Retina (tissue), 1 donor: ENCODE measurements at regions not wholly inside any gene's neighbourhood (a gene's known extent, or its start where the extent isn't known, plus 50 kb on each side); places are given as distances from the start of the nearest gene placed in this dataset.
A peak's percentile ranks its signal among the peaks of the same experiment; 100 is the strongest.

Experiments used
- DNase-seq: peaks from one replicate; pipeline ENCODE4 v3.0.0-alpha.2; 2016

GRCh38 chr20:60331688-60332300 lies 373.6 kb downstream of the CDH26 start:
- DNase-seq = no peak

GRCh38 chr20:60332523-60332922 lies 374.3 kb downstream of the CDH26 start:
- no peak for DNase-seq

DNA sequence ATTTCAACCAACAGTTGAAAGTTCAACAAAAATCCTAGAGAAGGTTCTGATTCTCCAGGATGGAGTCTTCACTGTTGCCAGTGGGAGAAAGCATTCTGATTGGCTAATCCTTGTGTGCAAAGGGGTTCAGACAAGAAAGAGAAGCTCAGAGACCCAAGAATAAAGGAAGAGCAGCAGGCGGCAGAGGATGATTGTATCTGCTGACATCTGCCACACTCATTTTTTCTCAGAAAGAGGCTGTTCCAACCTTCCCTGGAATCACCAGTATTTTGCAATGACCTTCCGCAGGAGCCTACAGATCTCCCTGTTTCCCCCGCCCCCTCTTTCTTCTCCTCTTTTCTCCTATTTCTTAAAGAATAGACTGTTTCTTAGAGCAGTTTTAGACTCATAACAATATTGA lies 376.7 kb downstream of the CDH26 start:
- DNase-seq = no peak

- DNase-seq = no peak
These were observed 380.3 kb downstream of the CDH26 start for GRCh38 chr20:60338556-60338955.

- no peak for DNase-seq
These were observed 381.5 kb downstream of the CDH26 start for GRCh38 chr20:60339738-60340137.

DNA sequence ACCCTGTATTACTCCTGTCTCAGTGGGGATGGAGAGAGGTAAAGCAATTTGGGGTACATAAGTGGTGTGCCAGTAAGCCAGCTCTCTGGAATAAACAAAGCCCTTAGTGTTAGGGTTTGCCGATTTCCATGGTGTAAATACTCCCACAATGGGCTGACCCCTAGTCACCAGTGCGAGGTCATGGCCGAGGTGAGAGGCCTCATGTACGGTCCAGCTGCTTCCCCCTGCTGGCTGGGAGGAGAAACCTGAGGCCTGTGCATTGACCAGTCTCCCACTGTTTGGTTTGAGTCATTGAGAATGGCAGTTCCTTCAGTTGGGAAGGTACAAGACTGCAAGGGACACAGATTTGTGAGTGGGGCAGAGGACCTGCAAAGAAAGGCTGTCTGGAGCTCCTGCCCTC lies 382.0 kb downstream of the CDH26 start:
- no peak for DNase-seq

- DNase-seq = no peak
These were observed 382.8 kb downstream of the CDH26 start for GRCh38 chr20:60341062-60341461.

- DNase-seq = no peak
These were observed 386.9 kb downstream of the CDH26 start for GRCh38 chr20:60345106-60345505.

DNA sequence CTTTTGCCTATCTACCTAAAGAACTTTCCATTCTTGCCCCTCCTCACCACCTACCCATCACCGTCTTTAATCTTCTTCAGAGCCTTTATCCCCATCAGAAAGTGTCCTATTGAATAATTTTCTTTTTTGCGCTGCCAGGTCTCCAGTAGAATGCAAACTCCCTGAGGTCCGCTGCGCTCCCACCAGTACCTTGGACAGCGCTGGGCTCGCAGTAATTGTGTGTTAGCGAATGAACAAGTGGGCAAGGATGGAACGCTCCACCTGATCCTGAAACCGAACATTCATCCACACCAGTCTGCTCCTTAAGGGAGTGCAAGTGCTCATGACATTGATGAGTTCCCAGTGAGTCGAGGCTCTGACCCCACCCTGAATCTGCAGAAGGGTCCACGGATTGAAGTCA lies 391.2 kb downstream of the CDH26 start:
- DNase-seq = no peak

- no peak for DNase-seq
These were observed 393.8 kb downstream of the CDH26 start for GRCh38 chr20:60352017-60352416.

GRCh38 chr20:60352596-60352995 lies 394.4 kb downstream of the CDH26 start:
- no peak for DNase-seq

- no peak for DNase-seq
These were observed 395.9 kb downstream of the CDH26 start for GRCh38 chr20:60354024-60354580.

DNA sequence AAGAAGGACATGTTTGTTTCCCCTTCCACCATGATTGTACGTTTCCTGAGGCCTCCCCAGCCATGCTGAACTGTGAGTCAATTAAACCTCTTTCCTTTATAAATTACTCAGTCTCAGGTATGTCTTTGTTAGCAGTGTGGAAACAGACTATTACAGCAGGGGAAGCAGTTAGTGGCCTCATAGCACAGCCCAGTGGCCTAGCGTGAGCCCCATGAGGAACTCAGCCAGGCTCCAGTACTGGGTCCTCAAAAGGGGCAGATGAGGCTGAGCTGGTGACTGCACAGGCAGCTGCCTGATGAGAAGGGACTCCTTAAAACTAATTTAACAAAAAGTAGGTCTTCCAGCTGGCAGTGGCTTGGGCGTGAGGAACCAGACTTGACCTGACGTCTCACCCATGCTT lies 399.9 kb downstream of the CDH26 start:
- DNase-seq = no peak

DNA sequence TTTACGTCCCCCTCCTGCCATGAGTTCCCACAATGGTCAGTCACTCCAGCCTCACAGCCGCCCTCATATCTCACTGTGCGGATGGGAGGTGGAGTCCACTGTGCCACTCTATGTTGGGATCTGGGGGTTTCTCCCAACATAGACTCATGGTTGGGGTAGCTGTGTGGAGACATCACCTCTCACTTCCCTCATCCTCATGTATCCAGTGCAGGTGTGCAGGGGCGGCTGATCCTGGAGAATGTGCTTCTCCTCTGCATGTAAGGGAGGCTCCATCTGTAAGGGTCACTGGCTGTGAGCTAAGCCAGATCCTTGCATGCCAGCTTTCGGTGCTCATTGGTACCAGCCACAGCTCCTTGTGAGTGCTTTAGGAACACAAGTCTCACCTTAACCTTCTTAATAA lies 400.8 kb downstream of the CDH26 start:
- DNase-seq = no peak

DNA sequence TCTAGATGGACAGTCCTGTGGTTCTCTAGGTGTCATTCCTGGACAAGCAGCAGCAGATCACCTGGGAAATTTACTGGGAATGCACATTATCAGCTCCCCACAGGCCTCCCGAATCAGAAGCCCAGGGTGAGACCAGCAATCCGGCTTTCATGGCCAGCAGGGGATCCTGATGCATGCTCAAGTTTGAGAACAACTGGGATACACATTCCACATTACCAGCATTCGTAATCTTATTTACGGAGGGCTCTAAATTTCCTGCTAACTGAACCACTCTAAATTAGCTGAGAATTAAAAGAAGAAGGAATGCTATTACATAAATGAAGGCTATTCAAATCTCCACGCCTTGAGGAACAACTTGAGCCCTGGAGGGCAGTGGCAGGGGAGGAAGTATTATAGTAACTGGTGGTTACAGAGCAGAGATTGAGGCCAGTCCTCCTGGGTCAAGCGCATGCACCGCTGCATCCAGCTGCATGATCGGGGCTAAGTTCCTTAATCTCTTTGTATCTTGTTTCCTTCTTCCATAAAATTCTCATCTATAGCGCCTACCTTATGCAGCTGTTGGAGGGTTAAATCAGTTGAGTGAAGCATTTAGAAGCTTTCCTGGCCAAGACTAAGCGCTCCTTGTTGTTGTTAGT lies 403.7 kb downstream of the CDH26 start:
- DNase-seq = peak; percentile 34

DNA sequence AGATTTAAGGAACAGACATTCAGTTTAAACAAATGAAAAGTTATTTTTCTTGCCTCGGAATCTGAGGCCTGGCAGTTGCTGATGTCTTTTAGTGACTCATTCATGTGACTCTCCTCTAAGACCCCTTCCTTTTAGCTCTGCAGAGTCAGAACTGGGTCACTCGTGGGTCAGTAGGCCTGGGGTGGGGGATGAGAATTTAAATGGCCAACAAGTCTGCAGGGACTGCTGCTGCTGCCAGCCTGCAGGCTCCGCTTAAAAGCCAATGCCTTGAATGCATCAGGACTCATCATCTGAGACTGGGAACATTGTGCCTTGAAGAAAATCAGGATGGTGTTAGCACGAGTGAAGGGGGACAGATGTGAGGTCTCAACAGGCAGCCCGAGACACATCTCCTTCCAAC lies 404.3 kb downstream of the CDH26 start:
- peak; percentile 65 for DNase-seq

DNA sequence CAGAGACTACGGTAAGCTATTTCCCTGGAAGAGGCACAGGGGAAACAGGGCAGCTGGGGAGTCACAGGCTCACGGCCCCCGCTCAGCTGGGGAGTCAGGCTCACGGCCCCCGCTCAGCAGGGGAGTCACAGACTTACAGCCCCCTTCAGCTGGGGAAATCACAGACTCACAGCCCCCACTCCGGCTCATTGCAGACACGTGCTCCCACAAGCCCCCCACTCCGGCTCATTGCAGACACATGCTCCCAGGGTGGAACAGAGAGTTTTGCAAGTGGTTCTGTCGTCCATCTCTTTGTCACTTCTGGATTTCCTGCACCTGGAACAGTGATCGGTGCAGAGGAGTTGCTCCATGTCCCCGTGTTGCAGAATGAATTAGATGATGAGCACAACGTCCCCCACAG lies 405.5 kb downstream of the CDH26 start:
- DNase-seq = no peak

GRCh38 chr20:60365064-60365666 lies 406.9 kb downstream of the CDH26 start:
- DNase-seq = peak; percentile 33

DNA sequence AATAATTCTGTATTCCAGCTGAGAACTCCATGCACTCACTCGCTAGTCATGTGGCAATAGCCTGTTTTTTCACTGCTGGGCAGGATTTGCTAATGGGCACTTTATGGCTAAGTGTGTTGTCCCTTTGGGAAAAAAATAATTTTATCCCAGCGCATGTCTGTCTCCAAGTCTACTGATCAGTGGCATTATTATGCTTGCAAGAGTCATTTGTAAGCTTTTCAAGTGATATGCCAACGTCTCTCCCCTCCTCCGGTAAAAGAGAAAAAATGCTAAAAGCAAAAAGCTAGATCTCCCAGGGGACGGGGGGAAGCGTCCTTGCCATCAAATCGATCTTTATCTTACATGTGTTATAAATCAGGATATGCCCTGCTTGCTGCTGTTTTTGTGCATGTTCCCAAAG lies 407.7 kb downstream of the CDH26 start:
- DNase-seq = peak; percentile 54

GRCh38 chr20:60371384-60371783 lies 413.2 kb downstream of the CDH26 start:
- no peak for DNase-seq

- DNase-seq = no peak
These were observed 414.1 kb downstream of the CDH26 start for GRCh38 chr20:60372275-60372674.

DNA sequence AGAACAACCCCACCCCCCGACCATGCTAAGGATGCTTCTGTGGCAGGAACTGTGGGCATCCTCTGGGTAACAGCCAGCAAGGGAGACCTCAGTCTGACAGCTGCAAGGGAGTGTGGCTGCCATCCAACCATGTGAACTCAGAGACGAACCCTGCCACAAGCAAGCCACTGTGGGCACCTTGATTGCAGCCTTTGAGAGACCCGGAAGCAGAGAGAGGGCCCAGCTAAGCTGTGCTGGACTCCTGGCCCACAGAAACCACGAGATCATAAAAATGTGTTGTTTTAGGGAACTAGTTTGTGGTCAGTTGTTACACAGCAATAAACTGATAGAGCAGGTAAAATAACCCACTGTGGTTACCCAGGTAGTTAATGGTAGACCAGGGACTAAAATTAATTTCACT lies 414.6 kb downstream of the CDH26 start:
- DNase-seq = no peak

DNA sequence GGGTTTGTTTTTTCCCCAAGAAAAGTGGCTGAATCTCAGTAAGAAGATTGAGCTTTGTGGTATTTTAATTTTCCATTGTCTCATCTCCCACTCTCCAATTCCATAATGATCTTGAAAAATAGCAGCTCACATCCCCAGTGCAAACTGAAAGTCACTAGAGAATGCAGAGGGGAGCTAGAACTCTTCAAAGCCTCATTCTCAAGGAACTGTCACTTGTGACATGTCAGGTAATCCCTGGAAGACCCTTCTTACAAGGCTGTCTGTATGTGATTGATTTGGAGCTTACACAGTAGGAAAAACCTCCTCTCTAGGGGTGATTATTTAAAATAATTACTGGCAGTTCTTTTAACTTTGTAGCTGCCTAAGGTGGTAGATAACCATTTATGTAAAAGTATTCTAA lies 420.4 kb downstream of the CDH26 start:
- DNase-seq = no peak

DNA sequence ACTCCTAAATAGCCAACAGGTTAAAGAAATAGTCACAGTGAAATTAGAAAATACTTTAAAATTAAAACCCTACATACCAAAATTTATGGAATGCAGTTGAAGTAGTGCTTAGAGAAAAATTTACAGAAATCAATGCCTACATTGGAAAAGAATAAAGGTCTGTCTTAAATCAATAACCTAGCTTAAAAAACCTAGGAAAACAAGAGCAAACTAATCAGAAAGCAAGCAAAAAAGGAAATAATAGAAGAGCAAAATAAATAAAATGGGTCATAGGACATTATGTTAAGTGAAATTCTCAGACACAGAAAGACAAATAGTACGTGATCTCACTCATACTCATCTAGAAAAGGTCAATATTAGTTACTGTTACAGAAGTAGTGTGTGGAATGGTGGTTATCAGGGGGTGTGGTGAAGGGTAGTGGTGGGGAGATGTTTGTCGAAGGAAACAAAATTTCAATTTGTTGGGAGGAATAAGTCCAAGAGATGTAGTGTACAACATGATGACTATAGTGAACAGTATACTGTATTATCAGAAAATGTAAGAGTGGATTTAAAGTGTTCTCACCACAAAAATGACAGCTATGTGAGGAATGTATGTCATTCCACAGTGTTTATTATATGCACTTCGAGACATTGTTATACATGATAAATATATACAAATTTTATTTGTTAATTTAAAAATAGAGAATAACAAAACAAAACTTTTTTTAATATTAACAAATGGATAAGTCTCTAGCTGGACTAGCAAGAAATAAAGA lies 423.6 kb downstream of the CDH26 start:
- DNase-seq = no peak
